Prostate gland (tissue), 2 donors: ENCODE measurements at regions not wholly inside any gene's neighbourhood (a gene's known extent, or its start where the extent isn't known, plus 50 kb on each side); places are given as distances from the start of the nearest gene placed in this dataset.

Experiments used
- DNase-seq: peaks from one replicate; pipeline ENCODE4 v3.0.0-alpha.2; 2019; ENCODE audit warnings: low spot score
- H3K27ac ChIP-seq, 2 donors: fragments of 200-600 bp; sonication (generic); 2 replicates each; pipeline ENCODE4 v1.5.1; 2017 to 2019
- H3K27me3 ChIP-seq: fragments of 200-600 bp; sonication (generic); replicated peaks from 2 replicates; pipeline ENCODE4 v1.5.1; 2019; ENCODE audit not compliant: insufficient read depth
- H3K36me3 ChIP-seq, 2 donors: fragments of 200-600 bp; sonication (generic); 1 replicate in 1 of 2; 2 replicates in 1 of 2; pipeline versions ENCODE4 v1.5.1 to v1.8.1; 2017 to 2019
- H3K4me1 ChIP-seq: fragments of 200-600 bp; sonication (generic); replicated peaks from 2 replicates; pipeline ENCODE4 v1.5.1; 2019
- H3K4me3 ChIP-seq, 2 donors: fragments of 200-600 bp; sonication (generic); 2 replicates each; pipeline ENCODE4 v1.5.1; 2017 to 2019
- H3K9me3 ChIP-seq: fragments of 200-600 bp; sonication (generic); 2 replicates; pipeline ENCODE4 v1.5.1; 2017
- CTCF ChIP-seq, 4 experiments: fragments of 200-600 bp in 2 of 4; fragments of 450-650 bp in 2 of 4; sonication (generic) in 2 of 4; IDR thresholded peaks; 1 replicate in 3 of 4; 2 replicates in 1 of 4; pipeline ENCODE4 v1.5.1; 2016 to 2019; ENCODE audit warnings: antibody characterized with exemption in 4 of 4, mild to moderate bottlenecking in 2 of 4, moderate library complexity in 2 of 4
- POLR2A ChIP-seq: fragments of 450-650 bp; IDR thresholded peaks from one replicate; pipeline ENCODE4 v1.6.1; 2016; ENCODE audit warnings: antibody characterized with exemption, mild to moderate bottlenecking
- POLR2AphosphoS5 ChIP-seq: sonication (generic); formaldehyde crosslinking; IDR thresholded peaks from one replicate; pipeline ENCODE4 v1.6.1; 2017; ENCODE audit warnings: antibody characterized with exemption
- WGBS: methylation state at CpG from one replicate; pipeline ENCODE4 v1.1.5; 2018; 5-methylcytosine and 5-hydroxymethylcytosine counted together
- intact Hi-C: fragments of 100-400 bp; cut with DNase I; formaldehyde crosslinking; loops from one replicate; pipeline ENCODE4 v1.14.2; 2022

GRCh38 chr2:157185476-157186227 is 71.9 kb upstream of the GALNT5 start:
- Histone ChIP-seq H3K27ac (no peak overlapping the region), H3K4me1 (no peaks in the 10 kb centered on the region), H3K9me3 (no peaks in the 10 kb centered on the region), H3K4me3 (no peak overlapping the region), H3K36me3 (no peaks in the 10 kb centered on the region), H3K27me3 (no peaks in the 10 kb centered on the region)
- DNase-seq = no peak
- intact Hi-C loops = no loop called here
- TF ChIP-seq POLR2A (no peak), CTCF (IDR thresholded peaks at IDR 0.05) (no peak), POLR2AphosphoS5 (no peak)
- 82% methylated on average over 4 of the region's 4 CpGs for WGBS

GRCh38 chr2:157190151-157190550 is 67.4 kb upstream of the GALNT5 start:
- Histone ChIP-seq H3K4me3 (no peak overlapping the region), H3K36me3 (no peaks in the 10 kb centered on the region), H3K4me1 (no peaks in the 10 kb centered on the region), H3K27ac (no peak overlapping the region), H3K27me3 (no peaks in the 10 kb centered on the region), H3K9me3 (no peaks in the 10 kb centered on the region)
- TF ChIP-seq CTCF (IDR thresholded peaks at IDR 0.05) (no peak), POLR2AphosphoS5 (no peak), POLR2A (no peak)
- intact Hi-C loops = loop anchor here (5.0 kb wide), 1 partner anchor 1818 kb away; no protein-coding TSS in a partner anchor
- WGBS = 80% methylated on average over 4 of the region's 4 CpGs
- no peak for DNase-seq

- Histone ChIP-seq H3K9me3 (no peaks in the 10 kb centered on the region), H3K27me3 (no peaks in the 10 kb centered on the region), H3K4me3 (no peak overlapping the region), H3K36me3 (no peaks in the 10 kb centered on the region), H3K27ac (no peak overlapping the region), H3K4me1 (no peaks in the 10 kb centered on the region)
- intact Hi-C loops = loop anchor here (5.0 kb wide), 1 partner anchor 1819 kb away; no protein-coding TSS in a partner anchor
- WGBS = 96% methylated on average over 2 of the region's 2 CpGs
- no peak for DNase-seq
- no peak for TF ChIP-seq CTCF (IDR thresholded peaks at IDR 0.05)
- no peak for TF ChIP-seq POLR2A
- TF ChIP-seq POLR2AphosphoS5 = no peak
Measured at GRCh38 chr2:157191186-157191585, 66.3 kb upstream of the GALNT5 start.

- no peak for TF ChIP-seq CTCF (IDR thresholded peaks at IDR 0.05)
- no peak for TF ChIP-seq POLR2AphosphoS5
- TF ChIP-seq POLR2A = no peak
- H3K27ac ChIP-seq = no peak overlapping the region
Measured at GRCh38 chr2:157192445-157193423, 64.8 kb upstream of the GALNT5 start.

More at GRCh38 chr2:157192445-157193423, 64.8 kb upstream of the GALNT5 start:
- 77% methylated on average over 8 of the region's 8 CpGs for WGBS
- intact Hi-C loops = loop anchor here (5.0 kb wide), 1 partner anchor 1820 kb away; no protein-coding TSS in a partner anchor
- Histone ChIP-seq H3K27me3 (no peaks in the 10 kb centered on the region), H3K4me3 (no peak overlapping the region), H3K36me3 (no peaks in the 10 kb centered on the region), H3K9me3 (no peaks in the 10 kb centered on the region), H3K4me1 (no peaks in the 10 kb centered on the region)
- DNase-seq = no peak
